HEK293T (cell line): ENCODE measurements at regions not wholly inside any gene's neighbourhood (a gene's known extent, or its start where the extent isn't known, plus 50 kb on each side); places are given as distances from the start of the nearest gene placed in this dataset.

Source experiments
- BHLHE40 ChIP-seq: fragments of 450-650 bp; IDR thresholded peaks from 2 replicates; pipeline ENCODE4 v1.6.1; 2016; ENCODE audit warnings: mild to moderate bottlenecking, moderate library complexity, borderline replicate concordance
- ELF4 ChIP-seq: fragments of 450-650 bp; IDR thresholded peaks from 2 replicates; pipeline ENCODE4 v1.6.1; 2017; ENCODE audit warnings: antibody characterized with exemption
- FOXA1 ChIP-seq: fragments of 450-650 bp; IDR thresholded peaks from 2 replicates; pipeline ENCODE4 v1.6.1; 2016; ENCODE audit warnings: mild to moderate bottlenecking
- FOXK2 ChIP-seq: fragments of 450-650 bp; IDR thresholded peaks from 2 replicates; pipeline ENCODE4 v1.6.1; 2016; ENCODE audit warnings: mild to moderate bottlenecking
- FOXM1 ChIP-seq: fragments of 450-650 bp; IDR thresholded peaks from 2 replicates; pipeline ENCODE4 v1.6.1; 2017; ENCODE audit warnings: mild to moderate bottlenecking, borderline replicate concordance
- HDGF ChIP-seq: fragments of 450-650 bp; IDR thresholded peaks from 2 replicates; pipeline ENCODE4 v1.6.1; 2017; ENCODE audit warnings: antibody characterized with exemption, borderline replicate concordance
- LEF1 ChIP-seq: fragments of 450-650 bp; IDR thresholded peaks from 2 replicates; pipeline ENCODE4 v1.6.1; 2017; ENCODE audit warnings: mild to moderate bottlenecking, borderline replicate concordance
- NFRKB ChIP-seq: fragments of 450-650 bp; IDR thresholded peaks from 2 replicates; pipeline ENCODE4 v1.6.1; 2016; ENCODE audit warnings: mild to moderate bottlenecking, moderate library complexity
- SP1 ChIP-seq: fragments of 450-650 bp; IDR thresholded peaks from 2 replicates; pipeline ENCODE4 v1.6.1; 2017
- SUZ12 ChIP-seq: fragments of 450-650 bp; IDR thresholded peaks from 2 replicates; pipeline ENCODE4 v1.6.1; 2016; ENCODE audit warnings: mild to moderate bottlenecking
- TARDBP ChIP-seq: fragments of 450-650 bp; IDR thresholded peaks from 2 replicates; pipeline ENCODE4 v1.6.1; 2016
- ZNF384 ChIP-seq: fragments of 450-650 bp; IDR thresholded peaks from 2 replicates; pipeline ENCODE4 v1.6.1; 2016

GRCh38 chr15:91779960-91780359 is 73.5 kb upstream of the SLCO3A1 start:
- TF ChIP-seq TARDBP (no peak), SUZ12 (no peak), BHLHE40 (no peak), NFRKB (no peak), FOXA1 (no peak), FOXM1 (no peak), FOXK2 (no peak), LEF1 (no peak), ZNF384 (no peak), ELF4 (no peak), SP1 (no peak), HDGF (no peak)
